D721Med (cell line): ENCODE measurements at regions not wholly inside any gene's neighbourhood (a gene's known extent, or its start where the extent isn't known, plus 50 kb on each side); places are given as distances from the start of the nearest gene placed in this dataset.

ENCODE experiments used
- DNase-seq: peaks from one replicate; pipeline ENCODE4 v3.0.0; 2011; ENCODE audit warnings: low spot score; ENCODE audit not compliant: insufficient read length
- FAIRE-seq: peaks from 2 replicates; lab custom pipeline; 2011; peaks lifted over from hg19 to GRCh38; lab: Jason Lieb, UNC
- CTCF ChIP-seq: IDR thresholded peaks from 2 replicates; pipeline ENCODE4 v1.5.1; 2012; ENCODE audit warnings: mild to moderate bottlenecking, control low read depth; ENCODE audit not compliant: insufficient read depth; ENCODE audit errors: missing control alignments

- DNase-seq (no peak), FAIRE-seq (peak; percentile 41)
- TF ChIP-seq CTCF, result no peak
Observed at GRCh38 chr5:168110870-168111832, 180.3 kb upstream of the WWC1 start.

- FAIRE-seq, result no peak
- peak; percentile 92 for TF ChIP-seq CTCF
- DNase-seq, result no peak
Observed at GRCh38 chr5:168114444-168115017, 176.9 kb upstream of the WWC1 start.

GRCh38 chr5:168117469-168117868, 174.0 kb upstream of the WWC1 start:
- no peak for TF ChIP-seq CTCF
- no peak for DNase-seq
- FAIRE-seq, result no peak

- DNase-seq (no peak), FAIRE-seq (no peak)
- TF ChIP-seq CTCF, result no peak
Observed at GRCh38 chr5:168118042-168118668, 173.3 kb upstream of the WWC1 start.

GRCh38 chr5:168120401-168121137, 170.9 kb upstream of the WWC1 start:
- no peak for DNase-seq
- TF ChIP-seq CTCF, result no peak
- FAIRE-seq, result no peak

DNA sequence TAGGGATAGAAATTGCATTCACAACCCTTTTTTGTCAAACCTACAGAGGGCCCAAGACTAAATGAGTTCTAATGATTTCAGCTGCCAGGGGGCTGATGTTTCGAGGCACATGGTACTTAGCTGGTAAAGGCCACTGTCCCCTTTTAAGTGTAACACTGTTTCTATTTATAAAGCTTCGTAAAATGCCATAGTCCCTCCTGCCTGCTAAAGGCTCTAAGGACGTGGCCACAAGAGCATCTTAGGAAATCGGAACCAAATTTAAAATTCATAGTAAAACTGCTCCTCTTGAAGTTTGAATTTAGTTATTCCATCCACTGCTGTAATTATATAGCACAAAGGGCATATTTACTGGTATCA, 170.3 kb upstream of the WWC1 start:
- no peak for TF ChIP-seq CTCF
- FAIRE-seq, result no peak
- DNase-seq, result no peak
